ENCODE measurements at regions not wholly inside any gene's neighbourhood (a gene's known extent, or its start where the extent isn't known, plus 50 kb on each side); places are given as distances from the start of the nearest gene placed in this dataset.
A peak's percentile ranks its signal among the peaks of the same experiment; 100 is the strongest.

DNA sequence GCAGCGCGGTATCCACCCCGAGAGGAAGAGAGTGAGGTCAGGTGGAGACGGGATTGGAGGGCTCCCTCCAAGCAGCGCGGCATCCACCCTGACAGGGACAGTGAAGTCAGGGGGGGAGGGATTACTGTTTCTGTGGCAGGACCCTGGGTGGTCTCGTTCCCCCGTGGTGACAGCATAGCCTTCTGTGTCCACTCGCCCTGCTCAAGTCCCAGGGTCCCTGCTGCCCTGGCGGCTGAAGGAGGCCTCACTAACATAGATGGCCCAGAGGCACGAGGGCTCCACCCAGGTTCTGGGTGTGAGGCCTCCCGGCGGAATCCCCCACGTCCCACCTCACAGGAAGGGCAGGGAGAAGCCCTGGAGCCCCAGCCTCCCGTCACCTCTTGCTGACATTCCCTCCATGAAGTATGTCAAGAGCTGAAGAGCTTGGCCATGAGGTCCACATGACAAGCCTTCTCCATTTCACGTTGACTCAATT lies 636.1 kb downstream of the BRD1 start:
- WGBS, 2 donors (ENCODE audit: extremely low coverage in 2 of 2, insufficient read length in 2 of 2, insufficient replicate concordance in 1 of 2), result no CpG with 5 or more reads among the region's 16 CpGs

DNA sequence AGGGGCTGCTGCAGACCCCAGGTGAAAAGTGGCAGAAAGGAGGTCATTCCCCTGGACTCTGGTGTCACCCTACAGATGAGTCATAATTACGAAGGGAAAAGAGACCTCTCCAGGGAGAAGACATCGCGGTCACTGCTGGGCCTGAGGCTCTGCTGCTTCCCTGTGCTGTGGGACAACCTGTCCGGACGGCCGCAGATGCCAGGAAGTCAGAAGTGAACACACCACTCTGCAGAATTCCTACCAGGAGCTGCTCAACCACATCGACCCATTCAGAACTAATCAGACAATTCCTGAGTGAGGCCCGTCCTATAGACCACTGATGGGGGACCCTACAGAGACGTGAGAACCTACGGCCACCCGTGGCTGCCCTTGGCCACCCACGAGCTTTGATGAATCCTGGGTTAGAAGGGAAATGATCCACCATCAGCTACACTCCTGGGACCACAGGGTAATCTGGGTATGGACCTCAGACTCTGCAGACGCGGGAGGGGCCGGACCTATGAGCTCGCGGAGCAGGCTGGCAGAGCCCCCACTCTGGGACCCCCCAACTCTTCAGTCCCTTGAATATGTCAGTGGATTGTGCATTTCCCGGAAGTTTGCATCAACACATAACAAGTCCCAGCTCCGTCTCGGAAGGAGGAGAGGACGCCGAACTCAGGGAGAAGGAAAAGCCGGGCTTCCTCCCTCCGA lies 636.7 kb downstream of the BRD1 start:
- peaks cover 2% of the 10 kb centered on the region for H3K79me1 ChIP-seq (ENCODE audit: low read depth, low read length)
- no CpG with 5 or more reads among the region's 24 CpGs for WGBS, 2 donors (ENCODE audit: extremely low coverage in 2 of 2, insufficient read length in 2 of 2, insufficient replicate concordance in 1 of 2)
- H2AK5ac ChIP-seq (ENCODE audit: low read depth, low read length), result no peak overlapping the region
- H2AFZ ChIP-seq (ENCODE audit: low read length), result no peak overlapping the region
- no peak overlapping the region for H3K4me2 ChIP-seq (ENCODE audit: insufficient read depth, low read length, poor library complexity, severe bottlenecking)
- no peak overlapping the region for H2BK5ac ChIP-seq (ENCODE audit: low read length)
- H3K4me1 ChIP-seq (ENCODE audit: control insufficient read depth in 2 of 2, insufficient read depth in 1 of 2, low read depth in 1 of 2, low read length in 2 of 2), result peaks cover 0 to 4% of the 10 kb centered on the region in 2 donors
- H3K27ac ChIP-seq (replicated peaks; ENCODE audit: low read length), result no peak overlapping the region
- H3K23ac ChIP-seq (ENCODE audit: low read depth, low read length, poor library complexity), result no peak overlapping the region
- H3K27me3 ChIP-seq (ENCODE audit: control insufficient read depth in 3 of 3, insufficient read depth in 3 of 3, low read depth in 1 of 3, low read length in 3 of 3), result no peaks in the 10 kb centered on the region
- no peak overlapping the region for H4K91ac ChIP-seq (ENCODE audit: low read depth, low read length, poor library complexity)
- no peak for DNase-seq (ENCODE audit: low spot score)
- peak overlapping the region; percentile 75 for H3K18ac ChIP-seq (ENCODE audit: low read length)
- H3K4ac ChIP-seq (ENCODE audit: low read length), result no peak overlapping the region
- no peak overlapping the region for H2BK12ac ChIP-seq (ENCODE audit: low read length)
- H4K8ac ChIP-seq (ENCODE audit: low read depth, low read length), result no peak overlapping the region
- H2BK15ac ChIP-seq (ENCODE audit: low read length), result no peak overlapping the region
- no peak overlapping the region for H3K9ac ChIP-seq (ENCODE audit: low read depth, low read length, poor library complexity)
- peaks cover 0 to 3% of the 10 kb centered on the region in 2 donors for H3K9me3 ChIP-seq (replicated peaks in 1 of 2; ENCODE audit: control insufficient read depth in 2 of 2, insufficient read depth in 1 of 2, low read depth in 1 of 2, low read length in 2 of 2)
- no peaks in the 10 kb centered on the region for H3K36me3 ChIP-seq (replicated peaks in 1 of 2; ENCODE audit: control insufficient read depth in 2 of 2, insufficient read depth in 2 of 2, low read length in 2 of 2)
- H2BK120ac ChIP-seq (ENCODE audit: low read depth, low read length), result no peak overlapping the region
- no peak overlapping the region for H3K4me3 ChIP-seq (ENCODE audit: low read length in 2 of 2)
- no peak overlapping the region for H3K14ac ChIP-seq (ENCODE audit: low read length)

More for the DNA sequence above, 636.1 kb downstream of the BRD1 start:
- H2AK5ac ChIP-seq (ENCODE audit: low read depth, low read length), result no peak overlapping the region
- no peak overlapping the region for H3K4me3 ChIP-seq (ENCODE audit: low read length in 2 of 2)
- no peaks in the 10 kb centered on the region for H3K27me3 ChIP-seq (ENCODE audit: control insufficient read depth in 3 of 3, insufficient read depth in 3 of 3, low read depth in 1 of 3, low read length in 3 of 3)
- H2AFZ ChIP-seq (ENCODE audit: low read length), result no peak overlapping the region
- no peak overlapping the region for H3K4ac ChIP-seq (ENCODE audit: low read length)
- no peak overlapping the region for H3K27ac ChIP-seq (replicated peaks; ENCODE audit: low read length)
- H3K36me3 ChIP-seq (replicated peaks in 1 of 2; ENCODE audit: control insufficient read depth in 2 of 2, insufficient read depth in 2 of 2, low read length in 2 of 2), result no peaks in the 10 kb centered on the region
- H4K8ac ChIP-seq (ENCODE audit: low read depth, low read length), result no peak overlapping the region
- no peak overlapping the region for H2BK12ac ChIP-seq (ENCODE audit: low read length)
- H3K79me1 ChIP-seq (ENCODE audit: low read depth, low read length), result peaks cover 4% of the 10 kb centered on the region
- peaks cover 0 to 3% of the 10 kb centered on the region in 2 donors for H3K9me3 ChIP-seq (replicated peaks in 1 of 2; ENCODE audit: control insufficient read depth in 2 of 2, insufficient read depth in 1 of 2, low read depth in 1 of 2, low read length in 2 of 2)
- H3K23ac ChIP-seq (ENCODE audit: low read depth, low read length, poor library complexity), result peak overlapping the region; percentile 2
- DNase-seq (ENCODE audit: low spot score), result no peak
- H3K14ac ChIP-seq (ENCODE audit: low read length), result no peak overlapping the region
- H2BK15ac ChIP-seq (ENCODE audit: low read length), result no peak overlapping the region
- H3K9ac ChIP-seq (ENCODE audit: low read depth, low read length, poor library complexity), result no peak overlapping the region
- peaks cover 0 to 4% of the 10 kb centered on the region in 2 donors for H3K4me1 ChIP-seq (ENCODE audit: control insufficient read depth in 2 of 2, insufficient read depth in 1 of 2, low read depth in 1 of 2, low read length in 2 of 2)
- peak overlapping the region; percentile 54 for H2BK5ac ChIP-seq (ENCODE audit: low read length)
- H3K18ac ChIP-seq (ENCODE audit: low read length), result no peak overlapping the region
- H2BK120ac ChIP-seq (ENCODE audit: low read depth, low read length), result no peak overlapping the region
- H3K4me2 ChIP-seq (ENCODE audit: insufficient read depth, low read length, poor library complexity, severe bottlenecking), result no peak overlapping the region
- H4K91ac ChIP-seq (ENCODE audit: low read depth, low read length, poor library complexity), result no peak overlapping the region

DNA sequence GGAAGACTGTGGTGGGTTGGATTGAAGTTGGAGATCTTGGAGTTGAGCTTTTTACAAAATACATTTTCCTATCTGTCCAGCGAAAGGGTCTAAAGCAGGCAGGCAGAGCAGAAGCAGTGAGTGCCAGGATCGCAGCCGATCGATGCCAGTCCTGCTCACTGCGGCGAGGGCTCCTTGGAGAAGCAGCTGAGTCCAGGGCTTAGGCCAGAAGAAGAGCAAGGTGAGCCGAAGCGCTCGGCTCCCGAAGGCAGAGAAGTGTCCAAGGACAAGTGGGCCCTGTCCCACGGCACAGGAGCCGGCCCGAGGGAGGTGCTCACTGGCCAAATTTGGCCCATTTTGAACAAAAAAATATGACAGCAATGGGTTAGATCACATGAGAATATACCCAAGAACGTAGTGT lies 637.8 kb downstream of the BRD1 start:
- DNase-seq (ENCODE audit: low spot score), result no peak
- H2AFZ ChIP-seq (ENCODE audit: low read length), result no peak overlapping the region
- no peak overlapping the region for H2BK5ac ChIP-seq (ENCODE audit: low read length)
- no peak overlapping the region for H3K23ac ChIP-seq (ENCODE audit: low read depth, low read length, poor library complexity)
- H3K36me3 ChIP-seq (replicated peaks in 1 of 2; ENCODE audit: control insufficient read depth in 2 of 2, insufficient read depth in 2 of 2, low read length in 2 of 2), result no peaks in the 10 kb centered on the region
- H2BK15ac ChIP-seq (ENCODE audit: low read length), result no peak overlapping the region
- H3K27ac ChIP-seq (replicated peaks; ENCODE audit: low read length), result no peak overlapping the region
- peak overlapping the region; percentile 52 for H3K18ac ChIP-seq (ENCODE audit: low read length)
- H3K14ac ChIP-seq (ENCODE audit: low read length), result no peak overlapping the region
- no peak overlapping the region for H3K4me3 ChIP-seq (ENCODE audit: low read length in 2 of 2)
- H3K4me1 ChIP-seq (ENCODE audit: control insufficient read depth in 2 of 2, insufficient read depth in 1 of 2, low read depth in 1 of 2, low read length in 2 of 2), result peaks cover 0 to 3% of the 10 kb centered on the region in 2 donors
- peak overlapping the region; percentile 78 for H2AK5ac ChIP-seq (ENCODE audit: low read depth, low read length)
- H3K4me2 ChIP-seq (ENCODE audit: insufficient read depth, low read length, poor library complexity, severe bottlenecking), result no peak overlapping the region
- H3K27me3 ChIP-seq (ENCODE audit: control insufficient read depth in 3 of 3, insufficient read depth in 3 of 3, low read depth in 1 of 3, low read length in 3 of 3), result no peaks in the 10 kb centered on the region
- H4K91ac ChIP-seq (ENCODE audit: low read depth, low read length, poor library complexity), result no peak overlapping the region
- no peak overlapping the region for H4K8ac ChIP-seq (ENCODE audit: low read depth, low read length)
- H2BK120ac ChIP-seq (ENCODE audit: low read depth, low read length), result no peak overlapping the region
- H2BK12ac ChIP-seq (ENCODE audit: low read length), result no peak overlapping the region
- H3K9me3 ChIP-seq (replicated peaks in 1 of 2; ENCODE audit: control insufficient read depth in 2 of 2, insufficient read depth in 1 of 2, low read depth in 1 of 2, low read length in 2 of 2), result peaks cover 0 to 3% of the 10 kb centered on the region in 2 donors
- peaks cover 2% of the 10 kb centered on the region for H3K79me1 ChIP-seq (ENCODE audit: low read depth, low read length)
- no CpG with 5 or more reads among the region's 14 CpGs for WGBS, 2 donors (ENCODE audit: extremely low coverage in 2 of 2, insufficient read length in 2 of 2, insufficient replicate concordance in 1 of 2)
- H3K4ac ChIP-seq (ENCODE audit: low read length), result no peak overlapping the region
- H3K9ac ChIP-seq (ENCODE audit: low read depth, low read length, poor library complexity), result no peak overlapping the region

DNA sequence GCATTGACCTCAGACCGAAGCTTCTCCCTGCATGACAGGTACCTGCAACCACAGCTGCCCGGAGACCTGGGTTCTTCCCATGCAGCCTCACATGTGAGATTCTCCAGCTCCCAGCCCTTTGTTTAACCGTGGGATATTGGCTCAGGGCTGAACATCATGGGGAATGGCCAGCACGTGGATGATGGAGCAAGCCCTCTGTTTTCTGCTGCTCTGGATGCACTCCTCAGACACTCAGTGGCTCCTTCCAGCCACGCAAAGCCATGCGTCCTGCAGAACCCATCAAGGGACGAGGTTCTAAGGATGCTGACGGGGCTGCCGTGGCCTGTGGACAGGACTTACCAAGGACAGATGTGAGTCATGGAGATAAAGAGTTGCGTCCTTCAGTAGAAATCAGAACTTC lies 639.1 kb downstream of the BRD1 start:
- Histone ChIP-seq H3K4me3 (ENCODE audit: low read length in 2 of 2) (no peak overlapping the region), H2BK5ac (ENCODE audit: low read length) (no peak overlapping the region), H2AFZ (ENCODE audit: low read length) (no peak overlapping the region), H4K91ac (ENCODE audit: low read depth, low read length, poor library complexity) (no peak overlapping the region), H3K4me2 (ENCODE audit: insufficient read depth, low read length, poor library complexity, severe bottlenecking) (no peak overlapping the region), H2AK5ac (ENCODE audit: low read depth, low read length) (no peak overlapping the region), H3K27ac (replicated peaks; ENCODE audit: low read length) (no peak overlapping the region), H3K36me3 (replicated peaks in 1 of 2; ENCODE audit: control insufficient read depth in 2 of 2, insufficient read depth in 2 of 2, low read length in 2 of 2) (no peaks in the 10 kb centered on the region), H3K27me3 (ENCODE audit: control insufficient read depth in 3 of 3, insufficient read depth in 3 of 3, low read depth in 1 of 3, low read length in 3 of 3) (no peaks in the 10 kb centered on the region), H2BK15ac (ENCODE audit: low read length) (no peak overlapping the region), H3K9me3 (replicated peaks in 1 of 2; ENCODE audit: control insufficient read depth in 2 of 2, insufficient read depth in 1 of 2, low read depth in 1 of 2, low read length in 2 of 2) (peaks cover 0 to 3% of the 10 kb centered on the region in 2 donors), H3K14ac (ENCODE audit: low read length) (no peak overlapping the region), H3K23ac (ENCODE audit: low read depth, low read length, poor library complexity) (no peak overlapping the region), H3K9ac (ENCODE audit: low read depth, low read length, poor library complexity) (no peak overlapping the region), H3K4me1 (ENCODE audit: control insufficient read depth in 2 of 2, insufficient read depth in 1 of 2, low read depth in 1 of 2, low read length in 2 of 2) (peaks cover 0 to 6% of the 10 kb centered on the region in 2 donors), H4K8ac (ENCODE audit: low read depth, low read length) (no peak overlapping the region), H3K79me1 (ENCODE audit: low read depth, low read length) (peaks cover 2% of the 10 kb centered on the region), H2BK120ac (ENCODE audit: low read depth, low read length) (no peak overlapping the region), H2BK12ac (ENCODE audit: low read length) (no peak overlapping the region), H3K18ac (ENCODE audit: low read length) (no peak overlapping the region), H3K4ac (ENCODE audit: low read length) (no peak overlapping the region)
- DNase-seq (ENCODE audit: low spot score), result no peak
- no CpG with 5 or more reads among the region's 10 CpGs for WGBS, 2 donors (ENCODE audit: extremely low coverage in 2 of 2, insufficient read length in 2 of 2, insufficient replicate concordance in 1 of 2)
